ENCODE measurements at regions not wholly inside any gene's neighbourhood (a gene's known extent, or its start where the extent isn't known, plus 50 kb on each side); places are given as distances from the start of the nearest gene placed in this dataset.
A peak's percentile ranks its signal among the peaks of the same experiment; 100 is the strongest.
"Not testable (repeated sequence)": the region's sequence is repeated elsewhere in the genome, so short reads cannot be mapped to it uniquely, and the experiment has no call there.

DNA sequence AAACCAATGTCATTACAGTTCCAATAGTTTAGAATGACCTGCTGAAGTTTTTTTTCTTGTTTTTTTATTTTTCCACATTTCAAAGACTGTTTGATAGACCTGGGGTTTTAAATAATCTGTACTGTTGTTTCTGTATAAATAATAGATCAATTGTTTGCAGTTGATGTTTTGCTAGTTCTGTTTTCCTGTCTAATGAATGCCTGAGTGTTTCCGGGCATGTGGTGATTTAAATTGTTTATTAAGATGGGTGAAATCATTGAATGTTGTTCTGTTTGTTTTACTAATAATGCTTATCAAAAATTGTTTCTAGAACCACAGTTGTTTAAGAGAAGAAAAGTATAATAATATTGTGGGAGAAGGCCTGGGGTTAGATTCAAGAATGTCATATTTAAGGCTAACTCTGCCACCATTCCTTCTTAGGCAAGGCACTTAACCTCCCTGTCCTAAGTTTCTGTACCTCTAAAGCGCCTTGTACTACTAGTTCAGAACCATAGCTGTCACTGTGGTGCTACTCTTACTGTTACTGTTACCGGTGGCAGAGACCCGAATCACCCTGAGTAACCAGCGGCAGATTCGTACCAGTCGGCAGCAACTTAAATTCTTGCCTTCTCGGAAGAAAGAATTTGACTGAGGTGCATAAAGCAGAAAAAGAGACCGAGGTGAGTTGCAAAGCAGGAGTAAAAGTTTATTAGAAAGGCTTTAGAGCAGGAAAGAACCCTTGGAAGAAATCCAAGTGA lies 1014.1 kb downstream of the REEP3 start:
- DNase-seq: no peak

DNA sequence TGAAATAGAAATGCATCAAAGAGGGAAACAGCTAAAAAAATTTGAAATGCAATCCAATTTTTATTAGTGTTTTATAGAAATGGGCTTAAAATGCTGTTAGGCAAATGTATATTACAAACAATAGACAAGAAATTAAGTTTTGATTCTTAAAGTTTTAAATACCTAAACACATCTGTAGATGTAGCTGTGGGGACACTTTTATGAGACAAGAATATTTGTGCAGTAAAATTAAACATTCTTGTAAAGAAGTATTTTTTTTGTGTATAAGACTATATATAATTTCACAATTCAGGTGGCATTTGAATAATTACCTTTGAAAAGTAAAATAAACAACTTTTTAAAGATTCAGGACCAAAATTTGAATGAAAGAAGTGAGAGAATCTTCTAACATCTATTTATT lies 1015.9 kb downstream of the REEP3 start:
- DNase-seq: no peak

DNA sequence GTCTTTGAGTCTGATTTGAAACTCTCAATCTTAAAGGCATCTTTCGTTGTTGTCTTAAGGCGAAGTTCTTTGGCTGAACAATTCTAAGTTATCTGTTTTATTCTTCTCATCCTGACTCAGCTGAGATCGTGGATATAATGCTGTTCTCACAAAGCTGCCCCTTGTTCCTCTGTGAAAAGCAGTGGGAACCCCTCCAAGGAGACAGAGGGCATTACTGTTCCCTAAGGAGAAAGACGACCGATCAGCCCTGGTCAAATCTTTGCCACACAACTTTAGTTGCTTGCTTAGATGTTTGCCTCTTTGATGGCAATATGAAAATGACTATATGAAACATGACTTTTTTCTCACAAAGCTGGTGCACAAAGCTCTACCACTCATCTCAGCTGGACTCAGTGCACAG lies 1016.7 kb downstream of the REEP3 start:
- DNase-seq: no peak

DNA sequence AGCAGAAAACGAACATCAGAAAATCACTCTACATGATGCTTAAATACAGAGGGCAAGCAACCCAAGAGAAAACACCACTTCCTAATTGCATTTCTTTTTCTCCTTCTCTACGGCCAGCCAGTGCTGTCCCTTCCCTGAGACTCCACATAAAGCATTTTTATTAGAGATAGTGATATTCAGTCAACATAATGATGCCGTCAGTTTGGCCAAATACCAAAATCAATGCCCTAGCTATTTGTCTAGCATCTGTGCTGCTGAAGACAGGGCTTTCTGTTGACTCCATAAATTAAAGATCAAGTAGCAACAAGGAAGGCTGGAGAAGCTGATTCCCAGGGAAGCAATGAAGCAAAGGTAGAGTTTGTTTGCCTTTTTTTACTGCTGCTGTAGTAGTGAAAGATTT lies 1024.9 kb downstream of the REEP3 start:
- no peak for DNase-seq

DNA sequence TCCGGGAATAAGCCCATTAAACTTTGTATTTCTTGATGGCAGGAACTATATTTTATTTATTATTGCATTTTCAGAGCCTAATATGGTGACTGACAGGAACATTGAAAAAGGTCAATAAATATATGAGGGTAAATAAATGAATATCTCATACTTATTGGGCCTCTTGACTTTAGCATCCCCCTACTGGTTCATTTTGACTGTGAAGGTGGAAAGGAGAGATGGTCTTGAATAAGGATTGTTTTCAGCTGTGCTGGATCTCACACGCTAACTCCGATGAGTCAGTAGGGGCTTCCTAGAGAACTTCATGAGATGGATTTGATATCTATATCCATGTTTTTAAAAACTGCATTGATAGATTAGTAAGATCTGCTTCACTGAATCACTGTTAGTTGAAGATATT lies 1026.0 kb downstream of the REEP3 start:
- no peak for DNase-seq

DNA sequence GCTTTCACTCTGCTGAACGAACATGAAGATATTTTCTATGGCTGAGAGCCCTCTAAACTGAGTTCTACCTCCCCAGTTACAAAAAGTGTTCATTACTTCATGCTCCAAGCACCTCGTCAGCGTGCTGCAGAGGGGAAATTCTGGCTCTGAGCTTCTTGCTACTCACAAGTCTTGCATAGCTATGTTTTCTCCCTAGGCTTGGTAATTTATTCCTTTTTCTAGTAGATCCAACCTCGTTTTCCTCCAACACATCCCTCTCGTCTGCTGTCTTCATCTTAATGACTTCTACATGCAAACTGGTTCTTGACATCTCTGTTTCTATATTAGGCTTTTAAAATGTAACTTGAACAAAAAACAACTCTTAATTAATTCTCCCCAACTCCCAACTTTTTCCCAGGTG lies 1034.5 kb downstream of the REEP3 start:
- DNase-seq: no peak

DNA sequence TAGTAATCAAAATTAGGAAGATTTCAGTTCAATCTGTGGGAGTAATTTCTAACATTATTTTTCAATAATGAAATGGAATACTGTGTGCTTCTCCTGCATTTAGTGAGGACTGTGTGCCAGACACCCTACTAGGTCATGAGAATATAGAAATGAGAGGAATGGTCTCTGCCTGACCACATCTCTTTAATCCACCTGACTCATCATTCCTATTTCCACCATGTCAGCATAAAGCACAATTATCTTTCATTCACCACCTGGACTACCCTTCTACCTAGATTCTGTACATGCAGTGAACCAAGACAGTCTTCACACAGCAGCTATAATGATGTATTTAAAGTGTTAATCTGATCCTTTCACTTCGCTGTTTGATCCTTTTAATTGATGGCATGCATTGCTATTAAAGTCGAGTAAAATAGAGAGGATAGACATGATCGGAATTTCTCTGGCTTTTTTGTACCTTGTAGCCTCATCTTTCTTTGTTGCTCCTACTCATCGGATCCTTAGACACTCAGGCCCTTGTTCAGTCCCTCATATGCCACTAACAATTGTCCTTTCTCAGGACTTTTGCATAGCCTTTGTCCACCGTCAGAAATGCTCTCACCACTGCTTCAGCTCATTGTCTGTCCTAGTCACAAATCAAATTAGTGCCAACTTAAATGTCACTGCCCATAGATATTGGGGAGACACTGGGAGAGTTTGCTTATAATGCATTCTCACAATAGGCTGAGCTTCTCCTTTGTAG lies 1037.1 kb downstream of the REEP3 start:
- DNase-seq: no peak

DNA sequence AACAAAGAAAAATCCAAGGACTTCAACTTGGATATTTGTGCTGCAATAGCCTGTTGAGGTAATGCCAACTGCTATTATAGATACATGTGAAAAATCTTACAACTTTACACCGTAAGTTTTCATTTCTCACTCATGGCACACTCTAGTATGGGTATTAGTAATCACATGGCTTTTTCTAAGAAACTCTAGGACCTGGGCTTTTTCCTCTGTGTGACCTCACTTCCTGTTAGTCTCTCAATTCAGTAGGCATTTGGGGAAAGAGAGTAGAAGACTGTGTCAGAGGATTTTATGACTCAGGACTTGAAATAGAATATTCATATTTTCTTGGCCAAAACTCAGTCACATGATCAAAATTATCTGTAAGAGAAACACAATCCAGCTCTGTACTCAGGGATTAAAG lies 1049.9 kb downstream of the REEP3 start:
- DNase-seq: no peak

DNA sequence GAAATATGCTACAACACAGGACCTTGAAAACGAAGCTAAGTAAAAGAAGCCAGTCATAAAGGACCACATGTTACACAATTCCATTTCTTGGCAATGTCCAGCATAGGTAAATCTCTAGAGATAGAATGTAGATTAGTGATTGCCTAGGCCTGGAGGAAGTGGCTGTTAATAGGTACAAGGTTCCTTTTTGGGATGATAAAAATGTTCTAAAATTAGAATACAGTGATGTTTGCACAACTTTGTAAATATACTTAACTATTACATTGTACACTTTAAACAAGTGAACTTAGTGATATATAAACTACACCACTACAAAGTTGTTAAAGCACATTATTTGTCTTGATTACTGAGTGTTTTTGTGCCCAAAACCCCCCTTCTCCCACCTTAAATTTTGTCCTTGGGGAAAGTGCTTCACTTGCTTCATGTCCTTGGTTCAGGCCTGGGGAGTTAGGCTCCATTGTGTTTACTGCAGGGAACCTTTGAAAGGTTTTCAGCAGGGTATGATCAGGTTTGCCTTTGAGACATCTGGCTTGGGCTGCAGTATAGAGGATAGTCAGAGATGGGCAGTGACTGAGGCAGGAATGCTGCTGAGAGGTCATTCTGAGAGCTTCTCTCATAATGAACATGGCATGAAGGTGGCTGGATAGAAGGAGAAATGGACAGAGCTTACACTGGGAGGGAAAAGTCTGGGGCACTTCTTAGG lies 1052.6 kb downstream of the REEP3 start:
- DNase-seq: peak; percentile 8

DNA sequence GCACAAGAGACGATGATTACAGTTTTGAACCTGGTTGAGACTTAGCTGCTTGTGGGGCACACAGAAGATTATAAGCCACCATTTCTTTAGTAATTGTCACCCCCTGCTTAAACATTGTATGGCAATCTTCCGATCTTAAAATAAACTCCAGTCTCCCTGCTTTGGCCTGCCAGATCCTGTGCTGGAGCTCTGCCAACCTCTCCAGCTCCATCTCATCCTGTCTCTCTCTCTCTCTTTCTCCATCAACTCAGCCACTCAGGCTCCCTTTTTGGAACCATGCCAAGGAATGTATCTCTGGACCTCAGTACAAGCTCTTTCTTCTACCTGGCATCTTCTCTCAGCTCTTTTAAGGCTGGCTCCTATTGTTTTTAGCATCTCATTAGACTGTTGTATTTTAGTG lies 1053.2 kb downstream of the REEP3 start:
- DNase-seq: peak; percentile 2

DNA sequence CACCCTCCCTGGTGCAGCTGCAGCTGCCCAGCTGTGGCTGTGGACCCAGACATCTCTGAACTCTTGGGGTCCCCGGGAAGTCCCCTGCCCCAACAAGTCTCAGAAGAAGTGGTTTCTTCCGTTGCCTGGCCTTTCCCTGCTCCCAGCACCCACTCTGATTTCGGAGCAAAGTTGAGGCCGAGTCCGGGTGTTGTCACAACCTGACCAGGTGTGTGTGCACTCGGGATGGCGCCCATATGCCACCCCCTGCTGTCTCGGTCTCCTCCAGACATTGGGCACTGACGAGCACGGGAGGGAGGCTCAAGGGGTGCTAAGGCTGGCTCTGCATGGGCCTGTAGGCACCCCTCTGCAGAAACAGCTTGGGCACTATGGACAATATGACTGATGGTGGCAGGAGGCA lies 1055.3 kb downstream of the REEP3 start:
- no peak for DNase-seq

DNA sequence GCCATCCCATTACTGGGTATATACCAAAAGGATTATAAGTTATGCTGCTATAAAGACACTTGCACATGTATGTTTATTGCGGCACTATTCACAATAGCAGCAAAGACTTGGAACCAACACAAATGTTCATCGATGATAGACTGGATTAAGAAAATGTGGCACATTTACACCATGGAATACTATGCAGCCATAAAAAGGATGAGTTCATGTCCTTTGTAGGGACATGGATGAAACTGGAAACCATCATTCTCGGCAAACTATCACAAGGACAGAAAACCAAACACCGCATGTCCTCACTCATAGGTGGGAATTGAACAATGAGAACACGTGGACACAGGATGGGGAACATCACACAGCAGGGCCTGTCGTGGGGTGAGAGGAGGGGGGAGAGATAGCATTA lies 1057.6 kb downstream of the REEP3 start:
- DNase-seq: not testable (repeated sequence)

DNA sequence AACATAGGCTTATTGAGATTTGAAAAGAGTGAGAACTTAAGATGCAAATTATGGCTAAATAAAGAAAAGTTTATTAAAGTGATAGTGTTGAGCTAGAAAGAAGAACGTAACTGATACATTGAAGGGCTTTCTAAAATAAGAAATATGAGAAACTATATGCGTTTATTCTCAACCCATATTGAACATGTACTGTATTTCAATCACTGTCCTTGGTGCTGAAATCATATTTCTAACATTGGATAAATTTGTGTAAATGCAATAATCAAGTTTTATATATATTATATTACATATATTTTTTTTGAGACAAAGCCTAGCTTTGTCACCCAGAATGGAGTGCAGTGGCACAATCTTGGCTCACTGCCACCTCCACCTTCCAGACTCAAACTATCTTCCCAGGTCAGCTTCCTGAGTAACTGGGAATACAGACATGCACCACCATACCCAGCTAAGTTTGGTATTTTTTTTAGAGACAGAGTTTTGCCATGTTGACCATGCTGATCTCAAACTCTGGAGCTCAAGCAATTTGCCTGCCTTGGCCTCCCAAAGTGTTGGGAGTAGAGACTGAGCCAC lies 1065.8 kb downstream of the REEP3 start:
- DNase-seq: no peak

DNA sequence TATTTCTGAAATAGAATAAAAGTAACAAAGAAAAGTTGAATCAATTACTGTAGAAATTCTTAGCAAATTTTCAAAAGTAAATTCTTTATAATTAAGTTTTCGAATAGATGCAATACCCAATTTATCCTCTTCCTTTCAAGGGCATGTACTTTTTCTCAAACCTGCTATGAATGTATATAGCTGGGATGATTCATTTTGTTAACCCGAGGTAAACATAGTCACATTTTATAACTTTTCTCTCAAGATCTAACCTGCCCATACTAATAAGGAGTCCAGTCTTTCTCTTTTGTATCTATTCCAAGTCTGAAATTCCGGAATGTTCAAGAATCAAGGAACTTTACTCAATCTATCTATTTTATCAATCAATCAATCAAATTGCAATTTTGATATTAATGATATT lies 1072.9 kb downstream of the REEP3 start:
- no peak for DNase-seq

DNA sequence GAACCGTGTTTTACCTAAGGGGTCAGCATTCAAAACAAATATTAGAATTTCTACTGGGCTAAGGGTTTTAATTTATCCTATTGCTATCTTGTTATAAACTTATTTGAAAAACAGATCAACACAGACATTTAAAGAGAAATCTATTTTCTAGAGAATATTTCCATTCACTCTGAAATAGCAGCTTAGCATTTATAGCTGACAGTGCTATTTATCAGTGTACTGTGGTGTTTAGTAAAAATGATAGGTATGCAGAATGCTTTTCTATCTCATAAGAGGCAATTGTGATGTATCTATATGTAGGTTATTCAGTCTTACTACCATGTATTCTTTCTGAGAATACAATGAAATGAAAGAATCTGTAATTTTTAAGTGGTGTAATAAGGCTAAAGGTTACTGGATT lies 1077.4 kb downstream of the REEP3 start:
- no peak for DNase-seq

DNA sequence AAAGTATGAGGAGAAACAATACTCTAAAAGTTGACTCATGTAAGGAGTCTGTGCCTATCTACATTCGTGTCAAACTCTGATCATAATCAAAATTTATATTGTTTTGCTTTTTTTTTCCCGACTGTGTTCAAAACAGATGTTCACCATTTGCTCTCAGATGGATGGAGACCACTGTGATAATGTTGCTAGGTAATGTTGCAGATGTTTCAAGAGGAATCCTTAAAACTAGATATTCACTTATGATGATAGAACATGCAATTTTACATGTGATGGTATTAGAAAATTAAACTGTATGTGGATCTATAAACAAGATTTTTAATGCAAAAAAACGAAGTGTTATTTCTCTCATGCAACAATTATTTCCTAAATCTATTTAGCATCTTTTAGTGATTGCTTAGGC lies 1080.1 kb downstream of the REEP3 start:
- DNase-seq: no peak

DNA sequence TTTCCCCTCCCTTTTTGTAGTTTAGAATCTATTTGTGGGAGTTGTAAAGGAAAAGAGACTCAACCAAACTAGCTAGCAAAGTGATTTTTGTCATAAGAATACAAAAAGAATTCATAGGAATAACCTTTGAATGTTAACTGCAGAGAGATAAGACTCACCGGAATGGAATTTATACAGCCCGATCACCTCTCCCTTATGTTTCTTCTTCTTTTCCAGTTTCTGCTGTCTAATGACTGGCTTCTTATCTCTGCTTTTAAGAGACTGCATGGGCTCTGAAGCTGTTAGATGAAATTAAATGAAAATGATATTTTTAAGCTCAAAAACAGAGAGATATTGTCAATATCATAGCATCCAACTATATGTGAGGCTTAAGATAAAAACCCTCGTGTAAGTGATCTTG lies 1095.9 kb downstream of the REEP3 start:
- DNase-seq: no peak

DNA sequence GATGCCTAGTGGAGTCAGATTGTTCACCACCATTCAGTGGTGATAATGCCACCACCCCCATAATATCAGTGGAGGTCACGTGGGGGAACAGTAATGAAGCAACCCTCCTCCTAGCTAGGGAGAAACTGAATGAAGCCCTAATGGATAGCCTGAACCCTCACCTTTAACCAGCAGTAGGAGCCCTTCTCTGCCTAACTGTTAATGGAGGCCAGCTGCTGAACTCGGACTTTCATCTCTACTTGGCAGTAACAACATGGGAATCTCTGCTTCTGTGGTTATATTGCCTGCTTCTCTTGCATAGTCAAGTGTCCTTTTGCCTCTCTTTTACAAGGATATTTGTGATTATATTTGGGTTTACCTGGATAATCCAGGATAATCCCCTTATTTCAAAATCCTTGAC lies 1097.9 kb downstream of the REEP3 start:
- no peak for DNase-seq

DNA sequence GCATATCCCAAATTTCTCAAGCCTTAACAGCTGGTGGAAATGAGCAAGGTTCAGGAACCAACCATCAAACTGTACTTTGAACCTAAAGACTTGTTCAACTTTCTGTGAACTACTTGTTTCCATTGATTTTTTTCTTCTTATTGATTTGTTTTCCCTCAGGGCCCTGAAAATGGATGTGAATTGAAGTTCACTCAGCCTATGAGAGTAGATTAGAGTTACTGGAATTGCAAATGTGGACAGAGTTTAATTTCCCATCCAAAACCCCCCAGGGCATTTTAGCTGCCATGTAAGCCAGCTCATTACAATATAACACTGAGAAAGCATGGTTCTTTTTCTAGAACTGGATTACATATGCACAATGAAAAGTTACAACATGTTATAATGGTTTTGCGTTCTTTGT lies 1105.7 kb downstream of the REEP3 start:
- DNase-seq: no peak

DNA sequence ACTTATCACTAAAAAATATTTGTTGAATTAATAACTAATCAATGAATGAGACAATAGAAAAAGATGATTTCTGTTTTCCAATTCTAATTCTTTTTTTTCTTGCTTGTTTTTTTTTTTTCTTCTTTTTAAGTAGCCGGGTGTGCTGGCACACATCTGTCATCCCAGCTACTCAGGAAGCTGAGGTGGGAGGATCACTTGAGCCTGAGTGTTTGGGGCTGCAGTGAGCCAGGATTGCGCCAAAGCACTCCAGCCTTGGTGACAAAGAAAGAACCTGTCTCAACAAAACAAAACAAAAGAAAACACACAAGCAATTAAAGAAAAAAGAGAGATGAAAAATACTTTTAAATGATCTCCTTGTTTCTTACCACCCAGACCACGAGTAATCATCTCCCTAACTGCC lies 1109.3 kb downstream of the REEP3 start:
- no peak for DNase-seq

DNA sequence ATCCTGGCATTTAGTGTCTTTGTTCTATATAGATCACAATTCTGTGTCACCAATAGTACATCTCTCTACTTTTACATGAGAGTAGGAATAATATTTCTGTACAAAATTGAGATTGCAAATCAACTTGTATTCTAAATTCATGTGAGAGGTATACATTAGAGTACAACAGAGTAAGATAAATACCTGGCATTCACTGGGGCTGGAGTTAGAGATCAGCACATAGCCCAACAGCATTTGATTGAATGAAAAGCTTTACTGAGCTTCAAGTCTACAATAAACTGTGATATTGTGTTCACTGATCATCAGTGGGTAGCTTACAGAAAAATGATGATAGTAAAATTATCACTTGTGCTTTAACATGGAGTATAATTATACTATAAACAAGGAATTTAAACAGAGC lies 1114.7 kb downstream of the REEP3 start:
- no peak for DNase-seq

DNA sequence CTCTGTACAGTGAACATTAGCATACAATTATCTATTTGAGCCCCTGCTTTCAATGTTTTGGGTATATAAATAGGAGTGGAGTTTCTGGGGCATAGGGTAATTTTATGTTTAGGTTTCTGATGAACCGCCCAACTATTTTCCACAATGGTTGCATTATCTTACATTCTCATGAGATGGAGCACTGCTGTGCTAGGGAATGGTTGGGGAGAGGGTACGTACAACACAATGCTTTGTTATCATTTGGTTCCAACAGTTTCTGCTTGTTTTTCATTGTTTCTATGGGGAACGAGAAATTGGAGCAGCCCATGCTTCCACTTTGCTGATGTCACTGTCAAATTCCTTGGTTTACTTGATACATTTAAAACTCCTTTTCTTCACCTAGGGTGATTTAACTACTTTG lies 1115.3 kb downstream of the REEP3 start:
- no peak for DNase-seq

DNA sequence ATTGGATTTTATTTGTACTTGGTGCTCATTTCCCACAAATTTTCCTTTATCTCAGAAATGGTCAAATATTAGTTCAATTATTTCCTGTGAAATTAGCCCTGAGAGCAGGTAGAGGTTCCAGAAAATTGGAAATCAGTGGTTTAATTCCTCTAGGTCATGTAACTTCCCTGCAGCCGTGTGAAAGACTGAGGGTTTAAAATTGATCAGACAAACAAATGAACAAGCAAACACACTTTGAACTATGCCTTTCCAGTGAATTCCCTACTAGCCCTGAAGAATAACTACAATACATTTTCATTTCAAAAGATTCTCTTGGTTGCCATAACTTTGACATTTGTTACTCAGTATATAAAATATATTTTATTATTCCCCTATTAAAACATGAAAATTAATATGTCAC lies 1116.7 kb downstream of the REEP3 start:
- DNase-seq: no peak

DNA sequence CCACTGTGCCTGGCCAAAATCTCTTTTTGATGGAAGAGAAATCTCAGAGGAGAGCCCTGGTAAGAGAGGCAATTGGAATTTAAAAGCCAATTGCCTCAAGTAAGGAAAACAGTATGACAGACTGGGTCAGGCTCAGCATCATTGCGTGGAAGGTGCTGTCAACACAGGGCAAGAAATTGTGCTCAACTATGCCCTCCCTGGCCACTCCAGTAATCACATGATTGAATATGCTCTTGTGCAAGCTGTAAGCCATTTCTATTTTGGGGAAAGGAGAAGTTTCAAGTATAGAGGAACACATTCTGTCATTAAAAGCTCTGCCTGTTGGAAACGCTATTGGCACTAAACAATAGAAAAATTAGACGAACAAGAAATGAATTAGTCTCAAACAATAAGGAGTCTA lies 1127.7 kb downstream of the REEP3 start:
- no peak for DNase-seq
